Brain microvascular endothelial cell (primary cell): ENCODE measurements at regions not wholly inside any gene's neighbourhood (a gene's known extent, or its start where the extent isn't known, plus 50 kb on each side); places are given as distances from the start of the nearest gene placed in this dataset.
"Not testable (repeated sequence)": the region's sequence is repeated elsewhere in the genome, so short reads cannot be mapped to it uniquely, and the experiment has no call there.

ENCODE experiments used
- DNase-seq: peaks from one replicate; pipeline ENCODE4 v3.0.0-alpha.2; 2020
- H3K27ac ChIP-seq: fragments of 250-450 bp; sonication (Bioruptor Pico); 2 replicates; pipeline ENCODE4 v1.5.1; 2020; ENCODE audit warnings: mild to moderate bottlenecking, moderate library complexity
- H3K27me3 ChIP-seq: fragments of 250-450 bp; sonication (Bioruptor Pico); replicated peaks from 2 replicates; pipeline ENCODE4 v1.5.1; 2020; ENCODE audit warnings: mild to moderate bottlenecking
- H3K36me3 ChIP-seq: fragments of 250-450 bp; sonication (Bioruptor Pico); replicated peaks from 2 replicates; pipeline ENCODE4 v1.5.1; 2020; ENCODE audit warnings: mild to moderate bottlenecking
- H3K4me3 ChIP-seq: 2 replicates; pipeline ENCODE4 v1.5.1; 2011; ENCODE audit warnings: low read depth, mild to moderate bottlenecking, control low read depth, low read length, moderate library complexity
- CTCF ChIP-seq: IDR thresholded peaks from 2 replicates; pipeline ENCODE4 v1.5.1; 2011; ENCODE audit warnings: low read depth, mild to moderate bottlenecking, moderate library complexity, low read length, control low read depth, inconsistent platforms; ENCODE audit errors: missing control alignments
- in situ Hi-C: cut with HindIII; loops from 2 replicates; pipeline ENCODE4 v1.10.0; 2017; ENCODE audit warnings: low sequenced_read_pairs, low pct_ligation_motif_present

GRCh38 chr4:9696561-9696960 lies 84.9 kb upstream of the DRD5 start:
- in situ Hi-C loops, H3K36me3 ChIP-seq, H3K27me3 ChIP-seq, DNase-seq, H3K4me3 ChIP-seq, H3K27ac ChIP-seq: not testable (repeated sequence)

- H3K4me3 ChIP-seq, in situ Hi-C loops, H3K27me3 ChIP-seq, H3K27ac ChIP-seq, DNase-seq, H3K36me3 ChIP-seq: not testable (repeated sequence)
These were observed 79.4 kb upstream of the DRD5 start for GRCh38 chr4:9702019-9702418.

GRCh38 chr4:9702696-9703095 lies 78.7 kb upstream of the DRD5 start:
- DNase-seq, H3K36me3 ChIP-seq, H3K27ac ChIP-seq, H3K27me3 ChIP-seq, in situ Hi-C loops, H3K4me3 ChIP-seq: not testable (repeated sequence)

- peak; percentile 34 for DNase-seq
- Histone ChIP-seq H3K36me3 (no peaks in the 10 kb centered on the region), H3K27ac (no peak overlapping the region), H3K27me3 (no peaks in the 10 kb centered on the region), H3K4me3 (no peak overlapping the region)
- in situ Hi-C loops = no loop called here
- peak; percentile 50 for TF ChIP-seq CTCF
These were observed 78.0 kb upstream of the DRD5 start for GRCh38 chr4:9703391-9703790.

- DNase-seq, H3K36me3 ChIP-seq, in situ Hi-C loops, H3K27me3 ChIP-seq, H3K27ac ChIP-seq, H3K4me3 ChIP-seq: not testable (repeated sequence)
These were observed 77.3 kb upstream of the DRD5 start for GRCh38 chr4:9704126-9704525.

GRCh38 chr4:9704551-9705332 lies 76.7 kb upstream of the DRD5 start:
- H3K4me3 ChIP-seq = no peak overlapping the region
- no peaks in the 10 kb centered on the region for H3K27me3 ChIP-seq
- in situ Hi-C loops = no loop called here
- no peaks in the 10 kb centered on the region for H3K36me3 ChIP-seq
- DNase-seq = no peak
- no peak overlapping the region for H3K27ac ChIP-seq
- TF ChIP-seq CTCF = no peak

- H3K36me3 ChIP-seq, in situ Hi-C loops, H3K4me3 ChIP-seq, H3K27me3 ChIP-seq, DNase-seq, H3K27ac ChIP-seq: not testable (repeated sequence)
These were observed 74.2 kb upstream of the DRD5 start for GRCh38 chr4:9707281-9707680.

- H3K27ac ChIP-seq, in situ Hi-C loops, H3K36me3 ChIP-seq, H3K27me3 ChIP-seq, H3K4me3 ChIP-seq, DNase-seq: not testable (repeated sequence)
These were observed 73.5 kb upstream of the DRD5 start for GRCh38 chr4:9707936-9708335.

GRCh38 chr4:9709724-9710123 lies 71.7 kb upstream of the DRD5 start:
- Histone ChIP-seq H3K4me3 (no peak overlapping the region), H3K36me3 (no peaks in the 10 kb centered on the region), H3K27me3 (no peaks in the 10 kb centered on the region), H3K27ac (no peak overlapping the region)
- no peak for TF ChIP-seq CTCF
- in situ Hi-C loops = no loop called here
- no peak for DNase-seq

- DNase-seq, in situ Hi-C loops, H3K4me3 ChIP-seq, H3K27ac ChIP-seq, H3K27me3 ChIP-seq, H3K36me3 ChIP-seq: not testable (repeated sequence)
These were observed 66.2 kb upstream of the DRD5 start for GRCh38 chr4:9715271-9715670.
